GM12892 (cell line): ENCODE measurements at regions not wholly inside any gene's neighbourhood (a gene's known extent, or its start where the extent isn't known, plus 50 kb on each side); places are given as distances from the start of the nearest gene placed in this dataset.

ENCODE experiments used
- DNase-seq: peaks from one replicate; pipeline ENCODE4 v3.0.0; 2011; ENCODE audit not compliant: insufficient read length
- FAIRE-seq: peaks from 2 replicates; lab custom pipeline; 2011; peaks lifted over from hg19 to GRCh38; lab: Jason Lieb, UNC
- POLR2A ChIP-seq: IDR thresholded peaks from 2 replicates; pipeline ENCODE4 v1.6.1; 2011; ENCODE audit warnings: low read depth, low read length, control low read depth
- POLR2AphosphoS5 ChIP-seq: IDR thresholded peaks from 2 replicates; pipeline ENCODE4 v1.6.1; 2011; ENCODE audit warnings: low read depth, low read length, control low read depth
- TAF1 ChIP-seq: IDR thresholded peaks from 2 replicates; pipeline ENCODE4 v1.6.1; 2011; ENCODE audit warnings: low read depth, mild to moderate bottlenecking, control low read depth, low read length, borderline replicate concordance

DNA sequence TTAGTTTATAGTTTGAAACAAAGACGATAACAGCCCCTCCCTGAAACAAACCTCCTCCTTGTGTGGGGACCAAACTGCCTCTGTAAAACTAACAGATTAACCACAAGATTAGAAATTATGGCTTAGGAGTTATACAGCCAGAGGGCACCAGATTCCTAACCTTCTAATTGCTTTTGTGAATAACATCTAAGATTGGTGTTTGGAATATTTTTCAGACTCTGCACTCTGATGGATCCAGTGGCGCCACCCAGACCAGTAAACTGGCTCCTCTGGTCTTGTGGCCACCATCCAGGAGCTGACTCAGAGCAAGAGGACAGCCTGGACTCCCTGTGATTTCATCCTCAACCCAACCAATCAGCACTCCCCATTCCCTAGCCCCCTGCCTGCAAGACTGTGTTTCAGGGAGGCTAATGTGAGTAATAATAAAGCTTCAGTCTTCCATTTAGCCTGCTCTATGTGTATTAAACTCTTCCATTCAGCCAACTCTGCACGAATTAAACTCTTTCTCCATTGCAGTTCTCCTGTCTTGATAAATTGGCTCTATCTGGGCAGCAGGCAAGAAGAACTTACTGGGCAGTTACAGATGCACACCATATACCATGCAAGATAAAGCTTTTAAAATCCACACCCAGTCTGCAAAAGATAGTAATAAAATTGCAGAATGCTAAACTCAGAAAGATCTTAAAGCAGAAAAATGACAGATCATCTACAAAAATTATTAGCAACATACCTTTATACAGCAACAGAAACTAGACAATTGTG is 58.5 kb upstream of the SLC22A16 start:
- no peak for FAIRE-seq
- TF ChIP-seq POLR2AphosphoS5 (no peak), TAF1 (no peak), POLR2A (no peak)
- no peak for DNase-seq

DNA sequence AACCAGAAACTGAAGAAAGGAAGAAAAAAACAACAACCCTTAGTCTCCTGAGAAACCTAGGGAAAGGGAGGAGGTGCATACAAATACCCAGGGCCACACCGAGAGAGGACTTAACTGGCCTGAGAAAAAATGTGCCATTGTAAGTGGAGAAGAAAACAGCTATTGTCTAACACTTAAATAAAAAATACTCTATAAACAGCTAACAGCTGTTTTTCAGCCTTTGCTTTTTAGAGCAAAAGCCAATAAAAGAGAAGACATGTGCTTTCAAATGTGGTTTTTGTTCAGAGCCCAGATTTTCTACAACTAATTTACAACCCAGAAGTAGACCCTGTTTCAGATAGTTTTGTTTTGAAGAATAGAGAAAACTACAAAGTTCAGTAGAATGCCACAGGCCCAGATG is 56.0 kb upstream of the SLC22A16 start:
- FAIRE-seq, result no peak
- no peak for DNase-seq
- TF ChIP-seq POLR2AphosphoS5 (no peak), TAF1 (no peak), POLR2A (no peak)

DNA sequence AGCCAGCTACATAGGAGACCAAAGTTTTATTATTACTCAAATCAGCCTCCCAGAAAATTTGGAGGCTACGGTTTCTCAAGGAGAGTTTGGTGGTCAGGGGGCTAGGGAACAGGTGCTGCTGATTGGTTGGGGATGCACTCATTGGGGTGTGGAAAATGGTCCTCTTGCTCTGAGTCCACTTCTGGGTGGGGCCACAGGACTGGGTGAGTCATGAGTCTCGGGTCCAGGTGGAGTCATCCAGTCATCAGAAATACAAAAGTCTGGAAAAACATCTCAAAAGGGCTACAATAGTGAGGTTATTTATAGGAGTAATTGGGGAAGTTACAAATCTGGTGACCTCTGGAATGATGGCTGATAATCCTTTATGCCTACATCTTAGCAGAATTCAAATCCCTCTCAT is 54.3 kb upstream of the SLC22A16 start:
- FAIRE-seq (no peak), DNase-seq (no peak)
- TF ChIP-seq POLR2AphosphoS5 (no peak), TAF1 (no peak), POLR2A (no peak)

DNA sequence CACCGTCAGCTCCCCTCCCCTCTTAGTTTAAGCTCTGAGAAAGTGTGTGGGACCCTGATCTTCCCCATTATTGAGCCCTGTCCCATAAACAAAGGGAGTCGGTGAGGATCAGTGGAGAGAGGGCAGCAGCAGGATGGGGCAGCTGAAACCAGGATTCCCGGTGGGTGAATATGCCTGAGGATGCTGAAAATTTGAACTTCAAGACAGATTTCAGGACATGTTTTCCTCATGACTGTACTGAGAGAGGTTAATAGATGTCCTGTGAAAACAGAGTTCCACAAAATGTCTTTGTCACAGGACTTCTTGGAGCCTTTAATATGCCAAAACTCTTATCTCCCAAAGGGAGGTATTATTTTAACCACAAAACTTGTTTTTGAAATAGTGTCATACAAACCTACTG is 53.5 kb upstream of the SLC22A16 start:
- TF ChIP-seq TAF1, result no peak
- TF ChIP-seq POLR2AphosphoS5, result no peak
- no peak for TF ChIP-seq POLR2A
- FAIRE-seq (no peak), DNase-seq (no peak)

DNA sequence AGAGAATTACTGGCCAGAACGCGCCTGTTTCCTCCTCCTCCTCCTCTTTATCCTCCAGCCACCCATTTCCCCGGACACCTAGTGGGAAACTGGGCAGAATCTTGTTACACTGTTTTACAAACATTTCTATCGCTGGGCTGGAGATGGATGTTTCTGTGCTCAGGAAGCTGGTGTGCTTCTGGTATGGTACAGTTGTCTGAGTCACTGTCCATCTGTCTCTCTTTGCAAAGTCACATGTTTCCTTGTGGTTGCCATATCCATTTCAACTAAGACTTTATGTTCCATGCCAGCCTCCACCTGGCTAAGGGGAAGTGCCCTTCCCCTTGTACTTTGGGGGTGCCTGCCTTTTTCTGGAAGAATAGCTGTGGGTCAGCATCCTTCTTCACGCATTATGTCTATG is 52.9 kb upstream of the SLC22A16 start:
- DNase-seq (no peak), FAIRE-seq (no peak)
- no peak for TF ChIP-seq TAF1
- no peak for TF ChIP-seq POLR2AphosphoS5
- TF ChIP-seq POLR2A, result no peak

DNA sequence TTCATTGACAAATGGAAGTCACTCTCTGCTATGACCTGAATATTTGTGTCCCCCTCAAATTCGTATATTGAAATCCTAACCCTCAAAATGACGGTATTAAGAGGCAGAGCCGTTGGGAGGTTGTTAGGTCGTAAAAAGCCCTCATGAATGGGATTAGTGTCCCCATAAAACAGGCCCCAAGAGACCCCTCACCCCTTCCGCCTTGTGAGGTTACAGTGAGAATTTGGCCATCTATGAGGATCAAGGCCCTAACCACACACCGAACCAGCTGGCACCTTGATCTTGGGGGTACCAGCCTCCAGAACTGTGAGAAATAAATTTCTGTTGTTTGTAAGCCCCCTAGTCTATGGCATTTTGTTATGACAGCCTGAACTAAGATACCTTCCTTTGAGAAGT is 52.5 kb upstream of the SLC22A16 start:
- FAIRE-seq (no peak), DNase-seq (no peak)
- TF ChIP-seq TAF1, result no peak

DNA sequence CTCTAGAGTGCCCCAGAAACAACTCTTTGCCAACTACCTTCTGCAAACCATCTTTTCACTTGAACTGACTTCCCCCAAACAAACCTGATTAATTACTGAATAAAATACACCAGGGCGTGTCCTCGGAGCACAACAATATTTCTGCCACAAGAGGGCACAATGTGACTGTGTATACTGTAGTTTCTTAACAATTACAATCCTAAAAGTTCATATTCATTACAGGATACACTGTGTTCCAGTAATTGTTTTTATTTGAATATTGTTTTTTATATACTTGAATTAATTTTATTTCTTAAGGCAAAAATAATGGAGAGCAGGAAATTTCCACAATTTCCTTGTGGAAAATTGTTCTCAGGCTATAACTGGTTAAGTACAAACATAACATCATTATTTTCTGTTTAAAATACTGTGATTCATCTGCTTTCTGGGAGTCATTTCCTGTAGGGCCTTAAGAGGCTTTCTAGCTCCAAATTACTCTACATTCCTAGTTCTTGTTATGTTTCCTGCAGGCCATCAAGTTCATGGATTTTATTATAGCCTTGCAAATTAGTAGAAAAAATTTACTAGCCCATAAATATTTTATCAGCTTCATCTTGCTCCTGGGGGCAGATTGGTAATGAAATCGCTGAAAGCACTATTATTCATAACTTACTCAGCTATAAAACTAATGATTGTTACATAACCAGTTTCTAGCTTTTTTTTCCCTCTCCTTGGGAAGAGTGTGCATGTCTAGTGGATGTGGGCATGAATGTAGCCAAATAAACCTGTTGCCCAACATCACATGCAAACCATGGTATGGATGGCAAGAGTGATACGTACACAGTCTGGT is 51.9 kb upstream of the SLC22A16 start:
- TF ChIP-seq POLR2A (no peak), POLR2AphosphoS5 (no peak), TAF1 (no peak)
- FAIRE-seq (peak; percentile 14), DNase-seq (no peak)

DNA sequence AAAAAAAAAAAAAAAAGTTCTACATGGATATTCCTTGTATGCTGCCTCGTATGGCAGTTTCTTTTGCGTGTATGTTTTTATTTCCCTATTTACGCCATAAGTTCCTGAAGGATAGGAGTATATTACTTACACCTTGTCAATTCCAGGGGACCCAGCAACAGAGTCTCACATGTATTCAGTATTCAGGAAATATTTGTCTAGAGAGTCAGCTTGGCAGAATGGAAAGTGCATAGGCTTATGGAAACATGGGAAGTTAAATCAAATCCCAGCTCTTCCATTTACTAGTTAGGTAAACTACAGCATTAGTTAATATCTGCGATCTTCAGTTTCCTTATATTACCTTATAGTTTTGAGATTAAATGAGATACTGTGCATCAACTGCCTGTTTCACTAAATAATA is 51.1 kb upstream of the SLC22A16 start:
- DNase-seq, result no peak
- FAIRE-seq, result no peak
- TF ChIP-seq POLR2A (no peak), TAF1 (no peak), POLR2AphosphoS5 (no peak)

DNA sequence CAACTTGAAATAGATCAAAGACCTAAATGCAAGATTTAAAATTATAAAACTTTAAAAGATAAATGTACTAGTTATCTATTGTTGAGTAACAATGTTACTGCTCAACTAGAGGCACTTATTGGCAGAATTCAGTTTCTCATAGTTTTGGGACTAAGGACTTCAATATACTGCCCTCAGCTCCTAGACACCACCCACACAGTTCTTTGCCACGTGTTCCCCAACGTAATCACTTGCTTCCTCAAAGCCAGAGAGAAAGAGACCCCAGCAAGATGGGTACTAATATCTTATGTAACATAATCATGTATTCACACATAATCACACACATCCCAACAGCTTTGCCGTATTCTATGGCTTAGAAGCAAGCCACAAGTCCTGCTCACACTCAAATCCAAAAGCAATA is 50.3 kb upstream of the SLC22A16 start:
- FAIRE-seq, result no peak
- TF ChIP-seq POLR2AphosphoS5, result no peak
- no peak for TF ChIP-seq POLR2A
- no peak for TF ChIP-seq TAF1

More for the DNA sequence above, 50.3 kb upstream of the SLC22A16 start:
- DNase-seq, result no peak
